ENCODE measurements at regions not wholly inside any gene's neighbourhood (a gene's known extent, or its start where the extent isn't known, plus 50 kb on each side); places are given as distances from the start of the nearest gene placed in this dataset.
"Not testable (repeated sequence)": the region's sequence is repeated elsewhere in the genome, so short reads cannot be mapped to it uniquely, and the experiment has no call there.

DNA sequence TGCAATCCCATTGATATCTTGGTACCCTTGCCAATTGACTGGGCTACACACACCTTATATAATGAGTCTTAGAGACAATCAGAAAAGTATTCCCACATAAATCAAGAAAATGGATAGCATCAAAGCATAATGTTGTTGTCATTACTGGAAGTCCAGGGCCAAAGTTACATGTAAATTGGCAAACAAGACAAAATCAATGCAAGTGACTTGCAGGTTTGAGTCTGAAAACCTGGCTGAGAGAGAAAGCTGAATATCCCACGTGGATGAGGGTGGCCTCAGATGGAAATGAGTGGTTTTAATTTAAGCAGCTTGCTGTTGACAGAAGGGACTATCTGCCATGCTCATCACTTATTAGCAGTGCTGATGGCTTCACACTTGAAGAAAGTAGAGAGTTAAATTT, 324.0 kb upstream of the MON1B start:
- TF ChIP-seq, protein P1, sequence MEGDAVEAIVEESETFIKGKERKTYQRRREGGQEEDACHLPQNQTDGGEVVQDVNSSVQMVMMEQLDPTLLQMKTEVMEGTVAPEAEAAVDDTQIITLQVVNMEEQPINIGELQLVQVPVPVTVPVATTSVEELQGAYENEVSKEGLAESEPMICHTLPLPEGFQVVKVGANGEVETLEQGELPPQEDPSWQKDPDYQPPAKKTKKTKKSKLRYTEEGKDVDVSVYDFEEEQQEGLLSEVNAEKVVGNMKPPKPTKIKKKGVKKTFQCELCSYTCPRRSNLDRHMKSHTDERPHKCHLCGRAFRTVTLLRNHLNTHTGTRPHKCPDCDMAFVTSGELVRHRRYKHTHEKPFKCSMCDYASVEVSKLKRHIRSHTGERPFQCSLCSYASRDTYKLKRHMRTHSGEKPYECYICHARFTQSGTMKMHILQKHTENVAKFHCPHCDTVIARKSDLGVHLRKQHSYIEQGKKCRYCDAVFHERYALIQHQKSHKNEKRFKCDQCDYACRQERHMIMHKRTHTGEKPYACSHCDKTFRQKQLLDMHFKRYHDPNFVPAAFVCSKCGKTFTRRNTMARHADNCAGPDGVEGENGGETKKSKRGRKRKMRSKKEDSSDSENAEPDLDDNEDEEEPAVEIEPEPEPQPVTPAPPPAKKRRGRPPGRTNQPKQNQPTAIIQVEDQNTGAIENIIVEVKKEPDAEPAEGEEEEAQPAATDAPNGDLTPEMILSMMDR (IDR thresholded peaks at IDR 0.05; ENCODE audit: extremely low read depth, missing control alignments): no peak
- DNase-seq (ENCODE audit: low spot score): no peak

DNA sequence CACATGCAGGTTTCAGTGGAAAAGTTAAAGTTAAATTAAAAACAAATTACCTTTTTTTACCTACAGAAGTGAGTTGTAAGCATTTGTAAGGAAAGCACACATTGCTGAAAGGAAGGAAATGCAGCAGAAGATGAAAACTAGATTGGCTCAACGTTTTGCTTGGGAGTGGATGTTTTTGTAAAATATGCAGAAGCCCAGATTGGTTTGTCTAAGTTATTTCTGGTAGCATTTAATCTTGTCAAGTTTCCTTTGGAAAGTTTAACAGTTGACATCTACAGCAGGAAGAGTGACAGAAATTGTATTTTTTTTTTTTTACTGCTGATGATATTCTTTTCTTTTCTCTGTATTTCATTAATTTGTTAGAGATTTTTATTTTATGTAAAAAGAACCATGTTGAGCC, 315.1 kb upstream of the MON1B start:
- no peak for DNase-seq (ENCODE audit: low spot score)

DNA sequence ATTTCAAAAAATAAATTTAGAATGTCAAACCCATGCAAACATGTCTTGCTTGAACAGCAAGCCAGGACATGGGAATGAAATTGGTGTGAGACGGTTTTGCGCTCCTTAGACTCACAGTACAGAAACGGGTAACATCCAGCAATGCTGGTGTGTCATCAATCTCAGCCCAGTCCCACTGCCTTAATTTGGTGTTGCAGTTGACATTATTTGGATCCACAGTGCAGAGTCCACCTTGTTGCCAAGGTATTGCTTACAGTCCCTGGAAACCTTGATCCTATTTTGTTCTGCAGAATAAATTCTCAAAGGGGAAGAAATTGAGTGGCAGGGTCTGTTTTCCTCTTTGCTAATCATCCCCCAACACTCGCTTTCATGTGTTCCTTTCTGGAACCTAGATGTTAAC, 311.6 kb upstream of the MON1B start:
- TF ChIP-seq, protein P1 (IDR thresholded peaks at IDR 0.05; ENCODE audit: extremely low read depth, missing control alignments): no peak
- DNase-seq (ENCODE audit: low spot score): no peak

More for the DNA sequence above, 315.1 kb upstream of the MON1B start:
- TF ChIP-seq, protein P1 (IDR thresholded peaks at IDR 0.05; ENCODE audit: extremely low read depth, missing control alignments): no peak

DNA sequence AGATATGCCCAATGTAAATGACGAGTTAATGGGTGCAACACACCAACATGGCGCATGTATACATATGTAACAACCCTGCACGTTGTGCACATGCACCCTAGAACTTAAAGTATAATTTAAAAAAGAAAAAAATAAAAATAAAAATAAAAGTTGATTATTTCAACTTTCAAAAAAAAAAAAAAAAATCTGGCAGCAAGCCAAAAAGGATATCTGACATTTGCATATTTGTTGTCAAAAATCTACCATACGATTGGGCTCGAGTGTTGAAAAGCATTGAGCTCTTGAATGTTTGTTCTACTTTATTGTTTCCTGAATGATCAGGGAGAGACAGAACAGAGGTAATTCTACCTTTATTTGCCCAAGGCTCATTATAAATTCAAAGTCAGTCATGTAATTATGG, 310.5 kb upstream of the MON1B start:
- DNase-seq (ENCODE audit: low spot score): not testable (repeated sequence)

DNA sequence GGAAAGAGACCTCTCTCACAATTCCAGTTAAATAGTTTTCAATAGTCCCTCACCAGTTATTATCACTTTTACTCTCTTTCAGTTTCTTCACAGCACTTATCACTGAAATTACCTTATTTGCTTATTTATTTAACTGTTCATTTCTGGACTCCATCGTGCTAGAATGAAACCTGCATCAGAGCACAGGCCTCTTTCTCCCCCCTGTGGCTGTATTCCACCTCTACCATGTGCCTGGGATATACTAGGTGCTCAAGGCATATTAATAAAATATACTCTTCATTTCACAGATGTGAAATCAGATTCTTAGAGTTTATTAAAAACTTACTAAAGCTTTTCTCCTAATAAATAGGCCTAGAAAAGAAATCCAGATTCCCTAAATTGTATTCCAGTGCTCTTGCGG, 308.9 kb upstream of the MON1B start:
- no peak for DNase-seq (ENCODE audit: low spot score)

DNA sequence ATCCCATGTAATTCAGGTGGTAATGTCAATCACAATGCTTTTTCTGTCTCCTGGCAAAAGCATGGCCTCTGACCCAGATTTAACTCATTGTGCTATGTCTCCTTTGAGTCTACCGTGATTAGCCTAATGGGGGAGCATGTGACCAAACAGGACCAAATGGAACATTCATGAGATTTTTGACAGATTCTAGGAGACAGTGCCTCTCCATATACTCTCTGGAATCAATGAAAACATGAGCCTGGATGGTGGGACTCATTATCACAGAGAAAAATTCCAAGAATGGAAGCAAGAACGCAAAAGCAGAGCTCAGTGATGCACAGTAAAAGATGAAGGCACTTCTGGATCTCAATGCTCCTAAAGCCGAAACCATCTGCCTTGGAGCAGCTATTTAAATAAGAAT, 307.9 kb upstream of the MON1B start:
- TF ChIP-seq, protein P1 (IDR thresholded peaks at IDR 0.05; ENCODE audit: extremely low read depth, missing control alignments): no peak
- DNase-seq (ENCODE audit: low spot score): no peak

More for the DNA sequence above, 308.9 kb upstream of the MON1B start:
- TF ChIP-seq, protein P1 (IDR thresholded peaks at IDR 0.05; ENCODE audit: extremely low read depth, missing control alignments): no peak

DNA sequence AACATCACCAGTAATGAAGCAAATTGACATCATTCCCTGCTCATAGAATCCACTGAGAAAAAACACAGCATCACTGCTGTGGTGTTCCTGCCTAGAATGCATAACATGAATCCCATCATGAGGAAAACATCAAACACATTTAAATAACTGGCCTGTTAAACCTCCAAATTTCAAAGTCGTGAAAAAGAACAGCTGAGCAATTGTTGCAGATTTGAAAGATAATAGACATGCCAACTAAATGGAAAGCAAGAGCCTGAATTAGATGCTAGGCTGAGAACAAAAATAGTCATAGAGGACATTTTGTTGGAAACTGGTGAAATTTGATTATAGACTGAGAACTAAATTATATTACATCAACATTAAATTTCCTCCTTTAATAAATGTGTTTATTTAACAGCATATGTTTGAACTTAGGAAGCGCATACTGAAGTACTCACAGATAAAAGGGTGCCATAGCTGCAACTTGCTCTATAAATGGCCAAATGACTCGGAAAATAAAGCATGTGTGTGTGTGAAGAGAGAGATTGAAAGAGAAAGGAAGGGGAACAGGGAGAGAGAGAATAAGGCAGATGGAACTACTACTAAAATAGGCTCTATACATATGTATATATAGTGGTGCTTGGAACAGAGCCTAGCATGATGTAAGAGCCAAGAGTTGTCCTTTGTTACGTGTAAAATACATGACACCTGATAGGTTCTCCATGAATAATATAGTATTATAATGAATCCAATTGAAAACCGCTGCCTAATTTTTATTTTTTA, 305.0 kb upstream of the MON1B start:
- TF ChIP-seq, protein P1 (IDR thresholded peaks at IDR 0.05; ENCODE audit: extremely low read depth, missing control alignments): no peak
- DNase-seq (ENCODE audit: low spot score): no peak

DNA sequence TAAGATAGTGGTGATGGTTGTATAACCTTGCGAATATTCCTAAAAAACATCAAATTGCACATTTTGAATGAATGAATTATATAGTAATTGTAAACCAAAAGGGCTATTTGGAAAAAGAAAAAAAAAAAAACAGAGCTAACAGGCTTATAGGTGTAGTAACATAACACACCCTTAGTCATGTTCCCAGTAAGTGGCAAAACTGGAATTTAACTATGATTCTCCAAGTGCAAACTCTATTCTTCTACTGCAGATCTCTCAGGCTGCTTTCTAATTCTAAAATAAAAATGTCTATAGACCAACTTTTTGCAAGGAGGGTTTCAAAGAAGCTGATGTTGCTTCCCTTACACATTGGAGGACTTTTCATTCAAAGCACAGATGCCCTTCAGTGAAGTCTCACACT, 293.2 kb upstream of the MON1B start:
- no peak for DNase-seq (ENCODE audit: low spot score)
- TF ChIP-seq, protein P1 (IDR thresholded peaks at IDR 0.05; ENCODE audit: extremely low read depth, missing control alignments): no peak
